ENCODE measurements at regions not wholly inside any gene's neighbourhood (a gene's known extent, or its start where the extent isn't known, plus 50 kb on each side); places are given as distances from the start of the nearest gene placed in this dataset.
A peak's percentile ranks its signal among the peaks of the same experiment; 100 is the strongest.
"Not testable (repeated sequence)": the region's sequence is repeated elsewhere in the genome, so short reads cannot be mapped to it uniquely, and the experiment has no call there.

DNA sequence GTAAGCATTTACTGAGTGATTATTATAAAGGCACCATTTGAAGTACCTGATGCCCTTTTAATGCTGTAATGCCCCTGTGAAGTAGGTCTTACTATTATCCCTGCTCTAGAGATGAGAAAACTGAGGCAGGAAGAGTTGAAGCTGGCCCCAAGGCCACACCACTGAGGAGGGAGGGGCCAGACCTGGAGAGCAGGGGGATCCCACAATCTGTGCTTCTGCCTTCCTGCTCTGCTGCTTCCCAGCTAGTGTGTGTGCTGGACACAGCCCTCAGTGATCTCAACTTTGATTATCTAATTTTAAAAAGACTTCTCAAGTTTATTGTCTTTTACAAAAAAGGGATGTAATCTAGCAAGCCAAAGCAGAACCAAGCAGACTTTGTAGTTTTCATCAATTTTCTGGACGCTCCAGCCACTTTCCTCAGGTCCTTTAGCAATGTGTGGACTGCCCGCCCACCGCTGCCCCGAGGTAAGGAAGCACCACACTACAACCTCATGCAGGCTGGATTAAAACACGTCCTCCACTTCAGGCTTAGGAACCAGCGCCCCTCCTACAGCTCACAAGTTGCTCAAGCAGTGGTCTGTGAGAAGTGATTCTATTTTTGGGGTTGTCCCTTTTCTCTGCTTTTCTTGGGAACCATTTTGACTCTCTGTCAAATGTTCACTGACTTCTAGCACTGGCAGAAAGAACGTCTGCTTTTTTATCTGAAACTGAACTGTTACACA is 91.5 kb upstream of the FBXO28 start:
- intact Hi-C loops (cut with micrococcal nuclease); H3K4me3 Mint-ChIP-seq; DNase-seq; POLR2A ChIA-PET; H3K9me3 Mint-ChIP-seq; H3K27ac Mint-ChIP-seq; H3K27me3 Mint-ChIP-seq; CTCF ChIA-PET; H3K36me3 Mint-ChIP-seq; H3K4me1 Mint-ChIP-seq (ENCODE audit: low read depth): not testable (repeated sequence)

DNA sequence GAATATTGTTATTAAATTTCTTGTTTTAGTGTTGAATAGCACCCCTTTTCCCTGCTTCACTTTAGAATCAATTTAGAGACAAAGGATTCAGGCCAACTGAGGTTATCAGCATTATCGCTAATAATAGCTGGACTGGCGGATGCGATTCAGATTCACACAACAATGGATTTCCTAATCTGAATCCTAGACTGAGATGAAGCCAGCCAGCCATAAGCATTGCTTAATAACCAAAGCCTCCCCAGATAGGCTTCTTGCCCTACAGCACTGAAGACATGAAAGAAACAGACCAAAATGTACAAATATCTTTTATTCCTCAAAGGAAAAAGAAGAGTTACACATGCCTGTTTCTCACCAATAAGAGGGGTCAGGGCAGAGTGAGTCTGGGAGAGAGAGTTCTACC is 94.0 kb upstream of the FBXO28 start:
- POLR2A ChIA-PET; intact Hi-C loops (cut with micrococcal nuclease); DNase-seq; H3K36me3 Mint-ChIP-seq; CTCF ChIA-PET; H3K27me3 Mint-ChIP-seq; H3K27ac Mint-ChIP-seq; H3K9me3 Mint-ChIP-seq; H3K4me1 Mint-ChIP-seq (ENCODE audit: low read depth); H3K4me3 Mint-ChIP-seq: not testable (repeated sequence)

- POLR2A ChIA-PET; H3K36me3 Mint-ChIP-seq; CTCF ChIA-PET; H3K4me3 Mint-ChIP-seq; H3K27me3 Mint-ChIP-seq; H3K27ac Mint-ChIP-seq; H3K9me3 Mint-ChIP-seq; H3K4me1 Mint-ChIP-seq (ENCODE audit: low read depth); intact Hi-C loops (cut with micrococcal nuclease); DNase-seq: not testable (repeated sequence)
Measured at GRCh38 chr1:224015782-224016181, 98.1 kb upstream of the FBXO28 start.

DNA sequence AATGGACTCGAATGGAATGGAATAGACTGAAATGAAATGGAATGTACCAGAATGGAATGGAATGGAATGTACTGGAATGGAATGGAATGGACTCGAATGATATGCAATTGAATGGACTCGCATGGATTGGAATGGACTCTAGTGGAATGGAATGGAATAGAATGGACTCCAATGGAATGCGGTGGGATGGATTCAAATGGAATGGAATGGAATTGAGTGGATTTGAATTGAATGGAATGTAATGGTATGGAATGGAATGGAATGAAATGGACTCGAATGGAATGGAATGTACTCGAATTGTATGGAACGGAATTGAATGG is 99.6 kb upstream of the FBXO28 start:
- H3K4me1 Mint-ChIP-seq (ENCODE audit: low read depth) = no peaks in the 10 kb centered on the region
- H3K9me3 Mint-ChIP-seq = no peaks in the 10 kb centered on the region
- H3K4me3 Mint-ChIP-seq = no peak overlapping the region
- ChIA-PET CTCF (no interaction called here), POLR2A (no interaction called here)
- no peaks in the 10 kb centered on the region for H3K27me3 Mint-ChIP-seq
- intact Hi-C loops (cut with micrococcal nuclease) = no loop called here
- DNase-seq = no peak
- no peak overlapping the region for H3K27ac Mint-ChIP-seq
- H3K36me3 Mint-ChIP-seq = peaks cover 3% of the 10 kb centered on the region

GRCh38 chr1:224013626-224014329 is 100.1 kb upstream of the FBXO28 start:
- H3K27me3 Mint-ChIP-seq; H3K27ac Mint-ChIP-seq; CTCF ChIA-PET; intact Hi-C loops (cut with micrococcal nuclease); H3K4me3 Mint-ChIP-seq; H3K9me3 Mint-ChIP-seq; H3K36me3 Mint-ChIP-seq; H3K4me1 Mint-ChIP-seq (ENCODE audit: low read depth); DNase-seq; POLR2A ChIA-PET: not testable (repeated sequence)

GRCh38 chr1:224012807-224013434 is 101.0 kb upstream of the FBXO28 start:
- H3K27me3 Mint-ChIP-seq; intact Hi-C loops (cut with micrococcal nuclease); H3K4me3 Mint-ChIP-seq; H3K4me1 Mint-ChIP-seq (ENCODE audit: low read depth); POLR2A ChIA-PET; CTCF ChIA-PET; DNase-seq; H3K27ac Mint-ChIP-seq; H3K9me3 Mint-ChIP-seq; H3K36me3 Mint-ChIP-seq: not testable (repeated sequence)

GRCh38 chr1:224012162-224012561 is 101.7 kb upstream of the FBXO28 start:
- H3K4me1 Mint-ChIP-seq (ENCODE audit: low read depth); CTCF ChIA-PET; POLR2A ChIA-PET; H3K4me3 Mint-ChIP-seq; DNase-seq; intact Hi-C loops (cut with micrococcal nuclease); H3K27ac Mint-ChIP-seq; H3K27me3 Mint-ChIP-seq; H3K9me3 Mint-ChIP-seq: not testable (repeated sequence)
- H3K36me3 Mint-ChIP-seq = peaks cover 11% of the 10 kb centered on the region

DNA sequence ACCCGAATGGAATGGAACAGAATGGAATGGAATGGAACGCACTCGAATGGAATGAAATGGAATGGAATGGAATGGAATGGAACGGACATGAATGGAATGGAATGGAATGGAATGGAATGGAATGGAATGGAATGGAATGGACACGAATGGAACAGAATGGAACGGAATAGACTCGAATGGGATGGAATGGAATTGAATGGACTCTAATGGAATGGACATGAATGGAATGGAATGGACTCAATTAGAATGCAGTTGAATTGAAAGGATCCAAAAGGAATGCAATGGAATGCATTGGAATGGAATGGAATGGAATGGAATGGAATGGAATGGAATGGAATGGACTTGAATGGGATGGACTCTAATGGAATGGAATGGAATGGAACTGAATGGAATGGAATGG is 102.2 kb upstream of the FBXO28 start:
- intact Hi-C loops (cut with micrococcal nuclease); DNase-seq; H3K9me3 Mint-ChIP-seq; H3K27me3 Mint-ChIP-seq; H3K4me1 Mint-ChIP-seq (ENCODE audit: low read depth); H3K27ac Mint-ChIP-seq; CTCF ChIA-PET; H3K4me3 Mint-ChIP-seq; POLR2A ChIA-PET: not testable (repeated sequence)
- peaks cover 13% of the 10 kb centered on the region for H3K36me3 Mint-ChIP-seq

GRCh38 chr1:224011153-224011552 is 102.8 kb upstream of the FBXO28 start:
- H3K36me3 Mint-ChIP-seq = peaks cover 14% of the 10 kb centered on the region
- H3K27ac Mint-ChIP-seq; POLR2A ChIA-PET; DNase-seq; H3K27me3 Mint-ChIP-seq; H3K4me1 Mint-ChIP-seq (ENCODE audit: low read depth); CTCF ChIA-PET; H3K9me3 Mint-ChIP-seq; intact Hi-C loops (cut with micrococcal nuclease); H3K4me3 Mint-ChIP-seq: not testable (repeated sequence)

DNA sequence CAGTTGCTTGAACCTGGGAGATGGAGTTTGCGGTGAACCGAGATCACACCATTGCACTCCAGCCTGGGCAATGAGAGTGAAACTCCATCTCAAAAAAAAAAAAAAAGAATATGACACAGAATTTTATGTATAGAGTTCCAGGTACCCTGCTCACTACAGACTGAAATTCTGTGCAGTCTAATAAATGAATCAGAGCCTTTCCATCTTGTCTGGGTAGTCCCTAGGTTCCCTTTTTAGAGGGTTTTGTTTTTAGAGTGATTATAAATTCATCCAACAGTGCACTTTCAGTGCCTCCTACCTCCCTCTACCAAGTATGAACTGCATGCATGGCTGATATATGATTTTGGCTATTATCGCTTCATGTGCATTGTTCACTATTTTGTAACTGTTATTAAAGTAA is 107.9 kb upstream of the FBXO28 start:
- POLR2A ChIA-PET; H3K4me1 Mint-ChIP-seq (ENCODE audit: low read depth); H3K4me3 Mint-ChIP-seq; H3K27ac Mint-ChIP-seq; H3K9me3 Mint-ChIP-seq; H3K27me3 Mint-ChIP-seq; DNase-seq; CTCF ChIA-PET; intact Hi-C loops (cut with micrococcal nuclease): not testable (repeated sequence)
- peaks cover 24% of the 10 kb centered on the region for H3K36me3 Mint-ChIP-seq

DNA sequence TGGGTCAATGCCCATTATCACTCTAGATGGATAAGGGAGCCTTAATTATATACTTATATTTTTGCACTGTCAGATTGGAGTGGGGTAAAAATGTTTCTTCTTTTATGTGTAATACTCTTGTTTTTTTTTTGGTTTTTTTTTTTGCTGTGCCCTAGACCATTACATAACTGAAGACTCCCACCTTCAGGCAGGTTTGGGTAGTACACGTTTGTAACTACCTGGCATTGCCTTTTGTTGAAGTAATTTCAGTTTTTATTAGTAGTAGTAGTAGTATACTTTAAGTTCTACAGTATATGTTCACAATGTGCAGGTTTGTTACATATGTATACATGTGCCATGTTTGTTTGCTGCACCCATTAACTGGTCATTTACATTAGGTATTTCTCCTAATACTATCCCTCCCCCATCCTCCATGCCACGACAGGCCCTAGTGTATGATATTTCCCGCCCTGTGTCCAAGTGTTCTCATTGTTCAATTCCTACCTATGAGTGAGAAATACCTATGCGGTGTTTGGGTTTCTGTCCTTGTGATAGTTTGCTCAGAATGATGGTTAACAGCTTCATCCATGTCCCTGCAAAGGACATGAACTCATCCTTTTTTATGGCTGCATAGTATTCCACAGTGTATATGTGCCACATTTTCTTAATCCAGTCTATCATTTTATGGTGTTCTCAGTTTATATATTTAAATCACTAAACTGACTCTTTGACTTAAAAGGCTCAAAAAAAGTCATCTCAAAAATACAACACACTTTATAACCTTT is 109.2 kb upstream of the FBXO28 start:
- H3K4me1 Mint-ChIP-seq (ENCODE audit: low read depth); H3K27me3 Mint-ChIP-seq; H3K9me3 Mint-ChIP-seq; POLR2A ChIA-PET; H3K4me3 Mint-ChIP-seq; H3K27ac Mint-ChIP-seq: not testable (repeated sequence)
- DNase-seq = peak; percentile 19
- H3K36me3 Mint-ChIP-seq = peaks cover 21% of the 10 kb centered on the region
- CTCF ChIA-PET = interaction anchor here (1.5 kb wide), 1 partner anchor 12 kb away, joined by 3 read pairs; no protein-coding TSS in a partner anchor
- intact Hi-C loops (cut with micrococcal nuclease) = loop anchor here (5.0 kb wide), 1 partner anchor 307 kb away; no protein-coding TSS in a partner anchor

GRCh38 chr1:224003896-224004295 is 110.0 kb upstream of the FBXO28 start:
- CTCF ChIA-PET = interaction anchor here (1.5 kb wide), 1 partner anchor 11 kb away, joined by 3 read pairs; no protein-coding TSS in a partner anchor
- H3K9me3 Mint-ChIP-seq, H3K27ac Mint-ChIP-seq, POLR2A ChIA-PET, DNase-seq, H3K4me3 Mint-ChIP-seq, H3K27me3 Mint-ChIP-seq: not testable (repeated sequence)
- peaks cover 21% of the 10 kb centered on the region for H3K36me3 Mint-ChIP-seq
- peaks cover 12% of the 10 kb centered on the region for H3K4me1 Mint-ChIP-seq (ENCODE audit: low read depth)
- intact Hi-C loops (cut with micrococcal nuclease) = loop anchor here (5.0 kb wide), 1 partner anchor 307 kb away; no protein-coding TSS in a partner anchor
